Fibroblast of skin of right quadriceps (primary cell): ENCODE measurements at regions not wholly inside any gene's neighbourhood (a gene's known extent, or its start where the extent isn't known, plus 50 kb on each side); places are given as distances from the start of the nearest gene placed in this dataset.

ENCODE experiments used
- DNase-seq: peaks from one replicate; pipeline ENCODE4 v3.0.0-alpha.2; 2013

- DNase-seq: peak; percentile 76
These were observed 423.0 kb upstream of the TPM1 start for GRCh38 chr15:62619526-62619925.

- no peak for DNase-seq
These were observed 419.8 kb upstream of the TPM1 start for GRCh38 chr15:62622775-62623174.

GRCh38 chr15:62624547-62625378 is 417.8 kb upstream of the TPM1 start:
- DNase-seq: peak; percentile 94

- peak; percentile 96 for DNase-seq
These were observed 417.0 kb upstream of the TPM1 start for GRCh38 chr15:62625429-62626033.

GRCh38 chr15:62626903-62627302 is 415.6 kb upstream of the TPM1 start:
- DNase-seq: peak; percentile 31

- DNase-seq: no peak
These were observed 411.3 kb upstream of the TPM1 start for GRCh38 chr15:62631076-62631724.

GRCh38 chr15:62636823-62637573 is 405.5 kb upstream of the TPM1 start:
- DNase-seq: no peak

- DNase-seq: no peak
These were observed 405.0 kb upstream of the TPM1 start for GRCh38 chr15:62637574-62637897.

- DNase-seq: no peak
These were observed 404.5 kb upstream of the TPM1 start for GRCh38 chr15:62637950-62638619.

- no peak for DNase-seq
These were observed 403.1 kb upstream of the TPM1 start for GRCh38 chr15:62639432-62639831.

- no peak for DNase-seq
These were observed 402.5 kb upstream of the TPM1 start for GRCh38 chr15:62639906-62640605.

- no peak for DNase-seq
These were observed 400.7 kb upstream of the TPM1 start for GRCh38 chr15:62641825-62642224.

- DNase-seq: no peak
These were observed 399.0 kb upstream of the TPM1 start for GRCh38 chr15:62643572-62643971.

GRCh38 chr15:62644216-62644888 is 398.2 kb upstream of the TPM1 start:
- no peak for DNase-seq

- DNase-seq: peak; percentile 67
These were observed 397.4 kb upstream of the TPM1 start for GRCh38 chr15:62644889-62645742.

GRCh38 chr15:62647202-62647842 is 395.2 kb upstream of the TPM1 start:
- DNase-seq: peak; percentile 55

- no peak for DNase-seq
These were observed 394.6 kb upstream of the TPM1 start for GRCh38 chr15:62647843-62648505.

GRCh38 chr15:62648954-62649353 is 393.6 kb upstream of the TPM1 start:
- DNase-seq: no peak

GRCh38 chr15:62649793-62650420 is 392.6 kb upstream of the TPM1 start:
- DNase-seq: peak; percentile 65
